ENCODE measurements at regions not wholly inside any gene's neighbourhood (a gene's known extent, or its start where the extent isn't known, plus 50 kb on each side); places are given as distances from the start of the nearest gene placed in this dataset.

DNA sequence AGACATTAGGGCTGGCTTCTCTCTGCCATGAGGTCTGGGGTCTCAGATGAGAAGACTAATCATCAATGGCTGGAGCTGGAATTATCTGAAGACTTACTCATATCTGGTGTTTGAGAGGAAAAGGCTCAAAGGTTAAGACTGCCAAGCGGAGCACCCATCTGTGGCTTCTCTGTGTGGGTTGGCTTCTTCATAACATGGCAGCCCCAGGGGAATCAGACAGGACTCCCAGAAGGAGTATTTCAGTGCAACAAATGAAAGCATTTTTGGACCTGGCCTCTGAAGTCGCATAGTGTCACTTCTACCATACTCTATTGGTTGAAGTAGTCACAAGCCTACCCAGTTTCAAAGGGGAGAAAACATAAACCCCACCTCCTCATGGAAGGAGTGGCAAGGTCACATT lies 171.8 kb upstream of the KRR1 start:
- DNase-seq = no peak
- Histone ChIP-seq H3K27me3 (ENCODE audit: insufficient read depth) (no peaks in the 10 kb centered on the region), H3K9ac (no peak overlapping the region), H3K4me3 (ENCODE audit: low read depth in 2 of 2, low read length in 1 of 2) (no peak overlapping the region), H4K20me1 (ENCODE audit: insufficient read depth) (no peaks in the 10 kb centered on the region), H3K9me3 (0 out of 2 replicates have a peak, but pooled peaks cover 3% of the 10 kb centered on the region), H2AFZ (ENCODE audit: low read depth) (no peak overlapping the region), H3K27ac (ENCODE audit: low read depth in 2 of 2, low read length in 1 of 2) (no peak overlapping the region), H3K4me1 (ENCODE audit: control insufficient read depth in 1 of 2, insufficient read depth in 2 of 2, low read depth in 1 of 2, low read length in 1 of 2) (peaks cover 0 to 5% of the 10 kb centered on the region in 2 experiments; a peak in 1 of 4 replicates), H3K79me2 (ENCODE audit: insufficient read depth) (no peaks in the 10 kb centered on the region), H3K4me2 (no peak overlapping the region), H3K36me3 (replicated peaks in 1 of 2; ENCODE audit: control insufficient read depth in 1 of 2, insufficient read depth in 2 of 2, low read length in 1 of 2) (no peaks in the 10 kb centered on the region), H3K9me2 (no peaks in the 10 kb centered on the region), H3F3A (replicated peaks; ENCODE audit: insufficient read depth) (no peaks in the 10 kb centered on the region)
- CTCF ChIA-PET = no interaction called here
- POLR2A ChIA-PET = no interaction called here
- no peak for TF ChIP-seq TEAD4 (IDR thresholded peaks at IDR 0.05; ENCODE audit: borderline replicate concordance, insufficient read depth)
- TF ChIP-seq, protein P1, sequence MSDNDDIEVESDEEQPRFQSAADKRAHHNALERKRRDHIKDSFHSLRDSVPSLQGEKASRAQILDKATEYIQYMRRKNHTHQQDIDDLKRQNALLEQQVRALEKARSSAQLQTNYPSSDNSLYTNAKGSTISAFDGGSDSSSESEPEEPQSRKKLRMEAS (IDR thresholded peaks at IDR 0.05; ENCODE audit: low read depth) = no peak
- no peak for TF ChIP-seq CHD2 (IDR thresholded peaks at IDR 0.05; ENCODE audit: low read length, partially characterized antibody)
- no peak for TF ChIP-seq GATA2 (CRISPR knock-in tag; IDR thresholded peaks at IDR 0.05)
- no peak for TF ChIP-seq NRF1 (IDR thresholded peaks at IDR 0.05; ENCODE audit: low read depth, low read length)
- no peak for TF ChIP-seq NFIC (IDR thresholded peaks at IDR 0.05; ENCODE audit: borderline replicate concordance)
- TF ChIP-seq YY1 (IDR thresholded peaks at IDR 0.05; ENCODE audit: low read depth) = no peak
- TF ChIP-seq, protein P2, sequence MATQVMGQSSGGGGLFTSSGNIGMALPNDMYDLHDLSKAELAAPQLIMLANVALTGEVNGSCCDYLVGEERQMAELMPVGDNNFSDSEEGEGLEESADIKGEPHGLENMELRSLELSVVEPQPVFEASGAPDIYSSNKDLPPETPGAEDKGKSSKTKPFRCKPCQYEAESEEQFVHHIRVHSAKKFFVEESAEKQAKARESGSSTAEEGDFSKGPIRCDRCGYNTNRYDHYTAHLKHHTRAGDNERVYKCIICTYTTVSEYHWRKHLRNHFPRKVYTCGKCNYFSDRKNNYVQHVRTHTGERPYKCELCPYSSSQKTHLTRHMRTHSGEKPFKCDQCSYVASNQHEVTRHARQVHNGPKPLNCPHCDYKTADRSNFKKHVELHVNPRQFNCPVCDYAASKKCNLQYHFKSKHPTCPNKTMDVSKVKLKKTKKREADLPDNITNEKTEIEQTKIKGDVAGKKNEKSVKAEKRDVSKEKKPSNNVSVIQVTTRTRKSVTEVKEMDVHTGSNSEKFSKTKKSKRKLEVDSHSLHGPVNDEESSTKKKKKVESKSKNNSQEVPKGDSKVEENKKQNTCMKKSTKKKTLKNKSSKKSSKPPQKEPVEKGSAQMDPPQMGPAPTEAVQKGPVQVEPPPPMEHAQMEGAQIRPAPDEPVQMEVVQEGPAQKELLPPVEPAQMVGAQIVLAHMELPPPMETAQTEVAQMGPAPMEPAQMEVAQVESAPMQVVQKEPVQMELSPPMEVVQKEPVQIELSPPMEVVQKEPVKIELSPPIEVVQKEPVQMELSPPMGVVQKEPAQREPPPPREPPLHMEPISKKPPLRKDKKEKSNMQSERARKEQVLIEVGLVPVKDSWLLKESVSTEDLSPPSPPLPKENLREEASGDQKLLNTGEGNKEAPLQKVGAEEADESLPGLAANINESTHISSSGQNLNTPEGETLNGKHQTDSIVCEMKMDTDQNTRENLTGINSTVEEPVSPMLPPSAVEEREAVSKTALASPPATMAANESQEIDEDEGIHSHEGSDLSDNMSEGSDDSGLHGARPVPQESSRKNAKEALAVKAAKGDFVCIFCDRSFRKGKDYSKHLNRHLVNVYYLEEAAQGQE (IDR thresholded peaks at IDR 0.05; ENCODE audit: low read depth, low read length) = no peak
- no peak for TF ChIP-seq ELF1 (IDR thresholded peaks at IDR 0.05)
- WGBS (ENCODE audit: low lambda C conversion rate) = 94% methylated on average over 1 of the region's 2 CpGs

GRCh38 chr12:75677522-75677921 lies 166.1 kb upstream of the KRR1 start:
- no peaks in the 10 kb centered on the region for H3K27me3 ChIP-seq (ENCODE audit: insufficient read depth)
- no peaks in the 10 kb centered on the region for H3K9me2 ChIP-seq
- no peaks in the 10 kb centered on the region for H3K36me3 ChIP-seq (replicated peaks in 1 of 2; ENCODE audit: control insufficient read depth in 1 of 2, insufficient read depth in 2 of 2, low read length in 1 of 2)
- WGBS (ENCODE audit: low lambda C conversion rate) = 93% methylated on average over 5 of the region's 5 CpGs
- H3K9ac ChIP-seq = no peak overlapping the region
- DNase-seq = no peak
- ChIA-PET CTCF (no interaction called here), POLR2A (no interaction called here)
- H3K4me1 ChIP-seq (ENCODE audit: control insufficient read depth in 1 of 2, insufficient read depth in 2 of 2, low read depth in 1 of 2, low read length in 1 of 2) = no peaks in the 10 kb centered on the region
- H2AFZ ChIP-seq (ENCODE audit: low read depth) = no peak overlapping the region
- TF ChIP-seq, protein P1 (IDR thresholded peaks at IDR 0.05; ENCODE audit: low read depth) = no peak
- TF ChIP-seq GABPA (IDR thresholded peaks at IDR 0.05; ENCODE audit: low read depth) = no peak
- no peak for TF ChIP-seq RAD21 (IDR thresholded peaks at IDR 0.05; ENCODE audit: low read length)
- no peak for TF ChIP-seq SIN3A (IDR thresholded peaks at IDR 0.05; ENCODE audit: borderline replicate concordance, low read depth, low read length)
- no peak for TF ChIP-seq NFIC (IDR thresholded peaks at IDR 0.05; ENCODE audit: borderline replicate concordance)
- TF ChIP-seq, protein P3, sequence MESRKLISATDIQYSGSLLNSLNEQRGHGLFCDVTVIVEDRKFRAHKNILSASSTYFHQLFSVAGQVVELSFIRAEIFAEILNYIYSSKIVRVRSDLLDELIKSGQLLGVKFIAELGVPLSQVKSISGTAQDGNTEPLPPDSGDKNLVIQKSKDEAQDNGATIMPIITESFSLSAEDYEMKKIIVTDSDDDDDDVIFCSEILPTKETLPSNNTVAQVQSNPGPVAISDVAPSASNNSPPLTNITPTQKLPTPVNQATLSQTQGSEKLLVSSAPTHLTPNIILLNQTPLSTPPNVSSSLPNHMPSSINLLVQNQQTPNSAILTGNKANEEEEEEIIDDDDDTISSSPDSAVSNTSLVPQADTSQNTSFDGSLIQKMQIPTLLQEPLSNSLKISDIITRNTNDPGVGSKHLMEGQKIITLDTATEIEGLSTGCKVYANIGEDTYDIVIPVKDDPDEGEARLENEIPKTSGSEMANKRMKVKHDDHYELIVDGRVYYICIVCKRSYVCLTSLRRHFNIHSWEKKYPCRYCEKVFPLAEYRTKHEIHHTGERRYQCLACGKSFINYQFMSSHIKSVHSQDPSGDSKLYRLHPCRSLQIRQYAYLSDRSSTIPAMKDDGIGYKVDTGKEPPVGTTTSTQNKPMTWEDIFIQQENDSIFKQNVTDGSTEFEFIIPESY (IDR thresholded peaks at IDR 0.05; ENCODE audit: borderline replicate concordance, low read depth) = no peak
- no peak for TF ChIP-seq NRF1 (IDR thresholded peaks at IDR 0.05; ENCODE audit: low read depth, low read length)
- no peak for TF ChIP-seq IRF3 (IDR thresholded peaks at IDR 0.05; ENCODE audit: low read depth, low read length)
- no peak for TF ChIP-seq RFX5 (IDR thresholded peaks at IDR 0.05; ENCODE audit: low read length)
- TF ChIP-seq RCOR1 (IDR thresholded peaks at IDR 0.05; ENCODE audit: low read length) = no peak
- no peak for TF ChIP-seq GATA2 (CRISPR knock-in tag; IDR thresholded peaks at IDR 0.05)
- H3K79me2 ChIP-seq (ENCODE audit: insufficient read depth) = no peaks in the 10 kb centered on the region
- no peak overlapping the region for H3K4me2 ChIP-seq
- no peaks in the 10 kb centered on the region for H4K20me1 ChIP-seq (ENCODE audit: insufficient read depth)
- no peak overlapping the region for H3K4me3 ChIP-seq (ENCODE audit: low read depth in 2 of 2, low read length in 1 of 2)
- H3K27ac ChIP-seq (ENCODE audit: low read depth in 2 of 2, low read length in 1 of 2) = no peak overlapping the region
- 0 out of 2 replicates have a peak, but pooled peaks cover 3% of the 10 kb centered on the region for H3K9me3 ChIP-seq
- H3F3A ChIP-seq (replicated peaks; ENCODE audit: insufficient read depth) = no peaks in the 10 kb centered on the region
